ENCODE measurements at regions not wholly inside any gene's neighbourhood (a gene's known extent, or its start where the extent isn't known, plus 50 kb on each side); places are given as distances from the start of the nearest gene placed in this dataset.

GRCh38 chr18:46336278-46337111 is 232.3 kb downstream of the HAUS1 start:
- H3K4me2 ChIP-seq, result peak overlapping the region; percentile 61
- H3K9me3 ChIP-seq (ENCODE audit: low read depth), result no peaks in the 10 kb centered on the region
- no peaks in the 10 kb centered on the region for H3K9me2 ChIP-seq (replicated peaks; ENCODE audit: insufficient read depth)
- no peaks in the 10 kb centered on the region for H3K36me3 ChIP-seq (replicated peaks; ENCODE audit: insufficient read depth, low read depth)
- peaks cover 45% of the 10 kb centered on the region for H3K27me3 ChIP-seq
- DNase-seq (ENCODE audit: low spot score), result no peak
- peak overlapping the region; percentile 36 for H3K27ac ChIP-seq
- 49% methylated on average over 8 of the region's 8 CpGs for WGBS (ENCODE audit: low lambda C conversion rate, missing lambda C conversion rate)
- no peaks in the 10 kb centered on the region for H4K20me1 ChIP-seq (ENCODE audit: insufficient read depth, poor library complexity, severe bottlenecking)
- TF ChIP-seq, protein P1, sequence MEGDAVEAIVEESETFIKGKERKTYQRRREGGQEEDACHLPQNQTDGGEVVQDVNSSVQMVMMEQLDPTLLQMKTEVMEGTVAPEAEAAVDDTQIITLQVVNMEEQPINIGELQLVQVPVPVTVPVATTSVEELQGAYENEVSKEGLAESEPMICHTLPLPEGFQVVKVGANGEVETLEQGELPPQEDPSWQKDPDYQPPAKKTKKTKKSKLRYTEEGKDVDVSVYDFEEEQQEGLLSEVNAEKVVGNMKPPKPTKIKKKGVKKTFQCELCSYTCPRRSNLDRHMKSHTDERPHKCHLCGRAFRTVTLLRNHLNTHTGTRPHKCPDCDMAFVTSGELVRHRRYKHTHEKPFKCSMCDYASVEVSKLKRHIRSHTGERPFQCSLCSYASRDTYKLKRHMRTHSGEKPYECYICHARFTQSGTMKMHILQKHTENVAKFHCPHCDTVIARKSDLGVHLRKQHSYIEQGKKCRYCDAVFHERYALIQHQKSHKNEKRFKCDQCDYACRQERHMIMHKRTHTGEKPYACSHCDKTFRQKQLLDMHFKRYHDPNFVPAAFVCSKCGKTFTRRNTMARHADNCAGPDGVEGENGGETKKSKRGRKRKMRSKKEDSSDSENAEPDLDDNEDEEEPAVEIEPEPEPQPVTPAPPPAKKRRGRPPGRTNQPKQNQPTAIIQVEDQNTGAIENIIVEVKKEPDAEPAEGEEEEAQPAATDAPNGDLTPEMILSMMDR (IDR thresholded peaks at IDR 0.05; ENCODE audit: poor library complexity), result no peak
- TF ChIP-seq EZH2phosphoT487 (IDR thresholded peaks at IDR 0.05; ENCODE audit: low read depth, severe bottlenecking, unreplicated experiment) (no peak), EZH2 (IDR thresholded peaks at IDR 0.05; ENCODE audit: borderline replicate concordance) (no peak)
- no peaks in the 10 kb centered on the region for H3K79me2 ChIP-seq
- no peak overlapping the region for H3K4me3 ChIP-seq
- H3K4me1 ChIP-seq (ENCODE audit: insufficient read depth), result peaks cover 22% of the 10 kb centered on the region
- no peak overlapping the region for H2AFZ ChIP-seq

DNA sequence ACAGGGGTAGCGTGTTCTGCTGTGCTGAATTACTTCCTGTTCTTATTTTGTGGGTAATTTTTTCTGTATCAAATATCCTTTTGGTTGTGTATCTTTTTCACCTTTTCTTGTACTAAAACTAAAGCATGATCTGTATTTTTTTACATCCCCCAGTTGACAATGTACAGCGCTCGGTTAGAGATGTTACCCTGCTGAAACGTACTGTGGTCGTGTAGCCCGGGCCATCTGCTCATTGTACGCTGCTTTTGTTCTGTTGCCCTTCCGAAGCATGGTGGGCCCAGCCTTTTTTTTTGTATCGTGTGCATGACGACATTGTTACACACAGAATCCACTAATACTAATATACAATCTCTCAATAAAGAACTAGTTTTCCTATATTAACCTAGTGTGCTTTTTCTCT is 233.1 kb downstream of the HAUS1 start:
- peaks cover 22% of the 10 kb centered on the region for H3K4me1 ChIP-seq (ENCODE audit: insufficient read depth)
- H3K4me3 ChIP-seq, result no peak overlapping the region
- 73% methylated on average over 10 of the region's 10 CpGs for WGBS (ENCODE audit: low lambda C conversion rate, missing lambda C conversion rate)
- H3K4me2 ChIP-seq, result peak overlapping the region; percentile 61
- H3K9me3 ChIP-seq (ENCODE audit: low read depth), result no peaks in the 10 kb centered on the region
- DNase-seq (ENCODE audit: low spot score), result no peak
- no peaks in the 10 kb centered on the region for H3K36me3 ChIP-seq (replicated peaks; ENCODE audit: insufficient read depth, low read depth)
- TF ChIP-seq, protein P1 (IDR thresholded peaks at IDR 0.05; ENCODE audit: poor library complexity), result no peak
- TF ChIP-seq EZH2phosphoT487 (IDR thresholded peaks at IDR 0.05; ENCODE audit: low read depth, severe bottlenecking, unreplicated experiment) (no peak), EZH2 (IDR thresholded peaks at IDR 0.05; ENCODE audit: borderline replicate concordance) (no peak)
- H2AFZ ChIP-seq, result no peak overlapping the region
- H3K79me2 ChIP-seq, result no peaks in the 10 kb centered on the region
- H3K27me3 ChIP-seq, result peaks cover 39% of the 10 kb centered on the region
- H3K27ac ChIP-seq, result peak overlapping the region; percentile 36
- no peaks in the 10 kb centered on the region for H4K20me1 ChIP-seq (ENCODE audit: insufficient read depth, poor library complexity, severe bottlenecking)
- H3K9me2 ChIP-seq (replicated peaks; ENCODE audit: insufficient read depth), result no peaks in the 10 kb centered on the region

GRCh38 chr18:46338205-46338604 is 234.0 kb downstream of the HAUS1 start:
- H3K4me1 ChIP-seq (ENCODE audit: insufficient read depth), result peaks cover 22% of the 10 kb centered on the region
- no peak for TF ChIP-seq EZH2phosphoT487 (IDR thresholded peaks at IDR 0.05; ENCODE audit: low read depth, severe bottlenecking, unreplicated experiment)
- TF ChIP-seq, protein P1 (IDR thresholded peaks at IDR 0.05; ENCODE audit: poor library complexity), result no peak
- TF ChIP-seq EZH2 (IDR thresholded peaks at IDR 0.05; ENCODE audit: borderline replicate concordance), result no peak
- H3K36me3 ChIP-seq (replicated peaks; ENCODE audit: insufficient read depth, low read depth), result no peaks in the 10 kb centered on the region
- 28% methylated on average over 2 of the region's 2 CpGs for WGBS (ENCODE audit: low lambda C conversion rate, missing lambda C conversion rate)
- no peak for DNase-seq (ENCODE audit: low spot score)
- no peaks in the 10 kb centered on the region for H3K9me2 ChIP-seq (replicated peaks; ENCODE audit: insufficient read depth)
- H2AFZ ChIP-seq, result no peak overlapping the region
- no peaks in the 10 kb centered on the region for H3K9me3 ChIP-seq (ENCODE audit: low read depth)
- no peaks in the 10 kb centered on the region for H3K79me2 ChIP-seq
- H4K20me1 ChIP-seq (ENCODE audit: insufficient read depth, poor library complexity, severe bottlenecking), result no peaks in the 10 kb centered on the region
- H3K4me2 ChIP-seq, result no peak overlapping the region
- no peak overlapping the region for H3K4me3 ChIP-seq
- no peak overlapping the region for H3K27ac ChIP-seq
- H3K27me3 ChIP-seq, result peaks cover 30% of the 10 kb centered on the region

All from hepatocyte (in vitro differentiated cells).